Sigmoid colon (tissue), 6 donors: ENCODE measurements at regions not wholly inside any gene's neighbourhood (a gene's known extent, or its start where the extent isn't known, plus 50 kb on each side); places are given as distances from the start of the nearest gene placed in this dataset.

Experiments
- DNase-seq: peaks from one replicate; pipeline ENCODE4 v3.0.0-alpha.2; 2019
- H3K27ac ChIP-seq, 4 donors: fragments of 200-600 bp; sonication (generic); one replicate each; pipeline ENCODE4 v1.5.1; 2016 to 2019; ENCODE audit warnings: mild to moderate bottlenecking in 1 of 4
- H3K27me3 ChIP-seq, 3 donors: fragments of 200-600 bp; sonication (generic); one replicate each; pipeline ENCODE4 v1.5.1; 2019; ENCODE audit warnings: mild to moderate bottlenecking in 1 of 3
- H3K36me3 ChIP-seq, 4 donors: fragments of 200-600 bp; sonication (generic); one replicate each; pipeline ENCODE4 v1.5.1; 2016 to 2019
- H3K4me1 ChIP-seq, 4 donors: fragments of 200-600 bp; sonication (generic); one replicate each; pipeline ENCODE4 v1.5.1; 2017 to 2019
- H3K4me3 ChIP-seq, 4 donors: fragments of 200-600 bp; sonication (generic); one replicate each; pipeline ENCODE4 v1.5.1; 2017 to 2019; ENCODE audit warnings: mild to moderate bottlenecking in 2 of 4, moderate library complexity in 1 of 4
- H3K9me3 ChIP-seq, 4 donors: fragments of 200-600 bp in 3 of 4; sonication (generic) in 3 of 4; one replicate each; pipeline versions ENCODE4 v1.5.1 to v1.6.1; 2013 to 2019
- EP300 ChIP-seq, 4 donors: sonication (generic); formaldehyde crosslinking; IDR thresholded peaks; one replicate each; pipeline ENCODE4 v1.6.1; 2017; ENCODE audit warnings: antibody characterized with exemption in 4 of 4
- POLR2A ChIP-seq, 2 donors: fragments of 450-650 bp; IDR thresholded peaks; one replicate each; pipeline ENCODE4 v1.6.1; 2016; ENCODE audit warnings: antibody characterized with exemption in 2 of 2, mild to moderate bottlenecking in 2 of 2, moderate library complexity in 2 of 2
- POLR2AphosphoS5 ChIP-seq, 4 donors: sonication (generic); formaldehyde crosslinking; IDR thresholded peaks; one replicate each; pipeline ENCODE4 v1.6.1; 2017; ENCODE audit warnings: antibody characterized with exemption in 4 of 4
- WGBS, 2 donors: extraction: QIAGEN DNeasy Blood & Tissue Kit; methylation state at CpG; one replicate each; pipeline ENCODE4 v1.1.7; 2013; 5-methylcytosine and 5-hydroxymethylcytosine counted together
- intact Hi-C: fragments of 100-400 bp; cut with DNase I; formaldehyde crosslinking; loops from one replicate; pipeline ENCODE4 v1.15.1; 2023
- TF ChIP-seq, protein P1 (sequence below), 4 experiments: fragments of 450-650 bp in 3 of 4; fragments of 200-600 bp in 1 of 4; IDR thresholded peaks; one replicate each; pipeline ENCODE4 v1.5.1; 2016 to 2019; ENCODE audit warnings: antibody characterized with exemption in 4 of 4, mild to moderate bottlenecking in 3 of 4, moderate library complexity in 2 of 4
- donor health status: healthy with polysubstance abuse.
- donor health status: healthy.

- no peak for TF ChIP-seq EP300 (IDR thresholded peaks at IDR 0.05)
- peak in 1 of 4 donors; percentile 24 for TF ChIP-seq POLR2AphosphoS5 (IDR thresholded peaks at IDR 0.05)
- intact Hi-C loops, result loop anchor here (5.0 to 10.0 kb wide), 6 partner anchors 236 to 894 kb away; no protein-coding TSS in a partner anchor
- H3K4me1 ChIP-seq, result peaks cover 0 to 71% (median 59%) of the 10 kb centered on the region in 4 donors
- H3K27ac ChIP-seq, result peak overlapping the region; percentile 29 to 77 (median 73)
- WGBS, 2 donors, result 74 to 78% methylated on average over 3 of the region's 3 CpGs
- no peaks in the 10 kb centered on the region for H3K27me3 ChIP-seq
- H3K4me3 ChIP-seq, result no peak overlapping the region
- no peaks in the 10 kb centered on the region for H3K36me3 ChIP-seq
- no peaks in the 10 kb centered on the region for H3K9me3 ChIP-seq
- no peak for DNase-seq
These were observed 76.1 kb upstream of the ETAA1 start for GRCh38 chr2:67320861-67321587.

GRCh38 chr2:67321588-67321903 lies 75.6 kb upstream of the ETAA1 start:
- Histone ChIP-seq H3K27ac (peak overlapping the region; percentile 29 to 77 (median 73)), H3K36me3 (no peaks in the 10 kb centered on the region), H3K9me3 (no peaks in the 10 kb centered on the region), H3K27me3 (no peaks in the 10 kb centered on the region), H3K4me1 (peaks cover 0 to 71% (median 58%) of the 10 kb centered on the region in 4 donors), H3K4me3 (no peak overlapping the region)
- intact Hi-C loops, result loop anchor here (5.0 to 10.0 kb wide), 6 partner anchors 237 to 894 kb away; no protein-coding TSS in a partner anchor
- WGBS, 2 donors, result 86 to 97% methylated on average over 3 of the region's 3 CpGs
- DNase-seq, result no peak
- TF ChIP-seq EP300 (IDR thresholded peaks at IDR 0.05) (no peak), POLR2AphosphoS5 (IDR thresholded peaks at IDR 0.05) (no peak), POLR2A (IDR thresholded peaks at IDR 0.05) (no peak)
- TF ChIP-seq, protein P1, sequence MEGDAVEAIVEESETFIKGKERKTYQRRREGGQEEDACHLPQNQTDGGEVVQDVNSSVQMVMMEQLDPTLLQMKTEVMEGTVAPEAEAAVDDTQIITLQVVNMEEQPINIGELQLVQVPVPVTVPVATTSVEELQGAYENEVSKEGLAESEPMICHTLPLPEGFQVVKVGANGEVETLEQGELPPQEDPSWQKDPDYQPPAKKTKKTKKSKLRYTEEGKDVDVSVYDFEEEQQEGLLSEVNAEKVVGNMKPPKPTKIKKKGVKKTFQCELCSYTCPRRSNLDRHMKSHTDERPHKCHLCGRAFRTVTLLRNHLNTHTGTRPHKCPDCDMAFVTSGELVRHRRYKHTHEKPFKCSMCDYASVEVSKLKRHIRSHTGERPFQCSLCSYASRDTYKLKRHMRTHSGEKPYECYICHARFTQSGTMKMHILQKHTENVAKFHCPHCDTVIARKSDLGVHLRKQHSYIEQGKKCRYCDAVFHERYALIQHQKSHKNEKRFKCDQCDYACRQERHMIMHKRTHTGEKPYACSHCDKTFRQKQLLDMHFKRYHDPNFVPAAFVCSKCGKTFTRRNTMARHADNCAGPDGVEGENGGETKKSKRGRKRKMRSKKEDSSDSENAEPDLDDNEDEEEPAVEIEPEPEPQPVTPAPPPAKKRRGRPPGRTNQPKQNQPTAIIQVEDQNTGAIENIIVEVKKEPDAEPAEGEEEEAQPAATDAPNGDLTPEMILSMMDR (IDR thresholded peaks at IDR 0.05), result no peak

GRCh38 chr2:67322353-67323001 lies 74.7 kb upstream of the ETAA1 start:
- DNase-seq, result peak; percentile 81
- intact Hi-C loops, result loop anchor here (2.0 to 10.0 kb wide), 7 partner anchors 238 to 895 kb away; no protein-coding TSS in a partner anchor

DNA sequence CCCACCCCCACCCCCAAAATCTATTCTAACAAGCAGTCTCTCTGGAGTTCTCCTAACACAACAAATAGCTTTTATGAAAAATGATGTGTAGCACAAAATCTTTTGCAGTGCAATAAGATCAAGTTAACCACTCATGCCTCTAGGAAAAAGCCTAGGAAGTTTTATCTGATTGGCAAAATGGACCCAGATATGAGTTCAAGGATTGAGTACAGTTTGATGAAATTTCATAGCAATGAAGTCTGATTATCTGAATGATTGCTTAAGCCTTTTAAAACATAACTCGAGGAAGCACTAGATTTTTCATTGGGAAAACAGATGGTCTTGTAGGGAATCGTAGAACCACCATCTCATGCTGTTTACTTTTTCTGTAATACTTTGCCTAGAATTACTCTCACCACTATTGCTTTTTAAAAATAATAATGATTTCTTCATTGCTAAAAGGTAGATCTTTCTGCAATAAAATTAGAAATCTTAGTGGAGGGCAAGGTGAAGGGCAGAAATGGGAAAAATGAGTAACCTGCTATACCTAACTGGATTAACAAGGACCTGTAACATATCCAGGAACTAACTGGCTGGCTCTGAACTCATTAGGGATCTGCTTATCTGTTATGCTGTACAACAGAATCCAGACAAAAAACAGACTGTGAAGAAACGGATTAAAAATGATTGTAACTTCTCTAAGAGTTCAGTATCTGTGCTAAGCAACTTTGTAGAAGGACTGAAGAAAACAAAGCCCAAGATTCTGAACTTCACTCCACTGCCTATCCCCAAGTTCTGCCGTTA lies 73.7 kb upstream of the ETAA1 start:
- H3K4me3 ChIP-seq, result peak overlapping the region in 1 of 4 donors; percentile 18
- H3K36me3 ChIP-seq, result no peaks in the 10 kb centered on the region
- DNase-seq, result no peak
- no peaks in the 10 kb centered on the region for H3K27me3 ChIP-seq
- H3K27ac ChIP-seq, result peak overlapping the region in 3 of 4 donors; percentile 71 to 77 (median 75)
- WGBS, 2 donors, result 38 to 57% methylated on average over 4 of the region's 4 CpGs
- peaks cover 0 to 55% (median 43%) of the 10 kb centered on the region in 4 donors for H3K4me1 ChIP-seq
- TF ChIP-seq POLR2AphosphoS5 (IDR thresholded peaks at IDR 0.05) (no peak), POLR2A (IDR thresholded peaks at IDR 0.05) (no peak), EP300 (IDR thresholded peaks at IDR 0.05) (no peak)
- TF ChIP-seq, protein P1 (IDR thresholded peaks at IDR 0.05), result no peak
- intact Hi-C loops, result loop anchor here (2.0 to 10.0 kb wide), 7 partner anchors 239 to 896 kb away; no protein-coding TSS in a partner anchor
- H3K9me3 ChIP-seq, result no peaks in the 10 kb centered on the region

More at GRCh38 chr2:67322353-67323001, 74.7 kb upstream of the ETAA1 start:
- Histone ChIP-seq H3K27me3 (no peaks in the 10 kb centered on the region), H3K36me3 (no peaks in the 10 kb centered on the region), H3K9me3 (no peaks in the 10 kb centered on the region), H3K27ac (peak overlapping the region; percentile 7 to 77 (median 73)), H3K4me3 (no peak overlapping the region), H3K4me1 (peaks cover 0 to 65% (median 51%) of the 10 kb centered on the region in 4 donors)
- TF ChIP-seq POLR2AphosphoS5 (IDR thresholded peaks at IDR 0.05) (peak in 3 of 4 donors; percentile 25 to 41 (median 33)), EP300 (IDR thresholded peaks at IDR 0.05) (no peak)
- TF ChIP-seq, protein P1 (IDR thresholded peaks at IDR 0.05), result peak; percentile 31 to 51 (median 38)
- WGBS, 2 donors, result 50 to 72% methylated on average over 3 of the region's 3 CpGs
